HK-2 (cell line): ENCODE measurements at regions not wholly inside any gene's neighbourhood (a gene's known extent, or its start where the extent isn't known, plus 50 kb on each side); places are given as distances from the start of the nearest gene placed in this dataset.

Experiments
- DNase-seq: peaks from one replicate; pipeline ENCODE4 v3.0.0-alpha.2; 2018; ENCODE audit not compliant: unreplicated experiment

DNA sequence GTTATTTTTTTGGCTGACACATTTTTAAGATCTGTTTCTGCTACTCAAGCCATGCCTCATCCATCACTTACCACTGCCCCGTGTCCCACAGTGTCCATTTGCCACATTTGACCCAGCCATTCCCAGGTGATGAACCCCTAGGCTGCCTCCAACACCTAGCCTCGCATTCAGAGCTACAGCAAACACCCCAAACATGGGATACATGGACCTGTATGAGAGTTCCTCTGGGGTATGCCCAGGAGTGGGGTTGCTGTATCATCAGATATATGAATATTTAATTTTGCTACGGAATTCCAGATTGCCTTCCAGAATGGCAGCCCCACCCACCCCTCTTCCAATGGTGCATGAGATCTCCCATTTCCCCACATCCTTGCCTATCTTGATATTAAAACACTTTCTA, 190.1 kb upstream of the RNF32 start:
- no peak for DNase-seq

DNA sequence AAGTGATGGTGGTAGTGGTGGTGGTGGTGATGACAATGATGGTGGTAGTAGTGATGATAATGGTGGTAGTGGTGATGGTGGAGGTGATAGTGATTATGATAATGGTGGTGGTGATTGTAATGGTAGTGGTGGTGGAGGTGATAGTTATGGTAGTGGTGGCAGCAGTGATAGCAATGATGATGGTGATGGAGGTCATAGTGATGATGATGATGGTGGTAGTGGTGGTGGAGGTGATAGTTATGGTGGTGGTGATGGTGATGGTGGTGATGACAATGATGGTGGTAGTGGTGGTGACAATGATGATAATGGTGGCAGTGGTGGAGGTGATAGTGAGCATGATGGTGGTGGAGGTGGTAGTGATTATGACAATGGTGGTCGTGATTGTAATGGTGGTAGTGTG, 191.7 kb upstream of the RNF32 start:
- no peak for DNase-seq

DNA sequence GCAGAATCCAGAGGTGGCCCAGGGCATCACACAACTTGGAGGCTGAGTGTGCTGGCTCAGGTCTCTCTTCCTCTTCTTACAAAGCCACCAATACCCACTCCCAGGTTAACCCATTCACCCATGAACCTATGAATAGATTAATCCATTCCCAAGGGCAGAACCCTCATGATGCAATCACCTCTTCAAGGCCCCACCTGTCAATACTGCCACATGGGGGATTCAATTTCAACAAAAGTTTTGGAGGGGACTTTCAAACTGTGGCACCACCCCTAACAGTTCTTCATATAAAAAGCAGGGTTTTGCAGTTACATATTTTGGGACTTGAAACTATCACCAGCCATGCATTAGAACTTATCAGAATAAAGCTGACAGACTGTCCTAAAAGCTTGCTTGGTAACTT, 193.6 kb upstream of the RNF32 start:
- no peak for DNase-seq

DNA sequence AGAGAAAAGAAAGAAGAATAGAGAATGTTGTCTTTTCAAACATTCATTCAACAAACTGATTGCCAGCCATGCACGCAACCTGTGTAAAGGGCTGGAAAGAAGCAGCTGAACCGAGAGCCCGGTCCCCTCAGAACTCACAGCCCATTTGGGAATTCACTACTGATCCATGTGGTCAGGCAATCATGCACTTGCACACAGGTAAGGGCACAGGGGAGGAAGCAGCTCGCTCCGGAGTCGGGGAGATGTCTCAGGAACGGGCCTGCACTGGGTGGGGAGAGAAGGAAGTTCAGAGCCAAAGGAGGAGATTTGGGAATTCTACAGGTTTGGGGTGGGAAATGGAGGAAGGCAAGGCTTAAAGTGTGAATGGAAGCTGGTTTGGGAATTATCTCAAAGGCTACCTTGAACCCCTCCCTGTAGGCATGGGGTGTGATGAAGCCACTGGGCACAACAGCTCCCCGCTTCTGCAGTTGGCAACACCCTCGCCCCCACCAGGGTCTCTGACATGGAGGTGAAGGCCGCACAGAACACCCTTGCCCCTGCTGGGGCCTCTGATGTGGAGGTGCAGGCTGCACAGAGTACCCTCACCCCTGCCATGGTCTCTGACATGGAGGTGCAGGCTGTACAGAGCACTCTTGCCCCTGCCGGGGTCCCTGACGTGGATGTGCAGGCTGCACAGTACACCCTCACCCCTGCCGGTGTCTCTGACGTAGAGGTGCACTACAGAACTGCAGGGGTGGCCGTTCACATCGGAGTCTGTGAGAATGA, 194.4 kb upstream of the RNF32 start:
- DNase-seq: no peak

DNA sequence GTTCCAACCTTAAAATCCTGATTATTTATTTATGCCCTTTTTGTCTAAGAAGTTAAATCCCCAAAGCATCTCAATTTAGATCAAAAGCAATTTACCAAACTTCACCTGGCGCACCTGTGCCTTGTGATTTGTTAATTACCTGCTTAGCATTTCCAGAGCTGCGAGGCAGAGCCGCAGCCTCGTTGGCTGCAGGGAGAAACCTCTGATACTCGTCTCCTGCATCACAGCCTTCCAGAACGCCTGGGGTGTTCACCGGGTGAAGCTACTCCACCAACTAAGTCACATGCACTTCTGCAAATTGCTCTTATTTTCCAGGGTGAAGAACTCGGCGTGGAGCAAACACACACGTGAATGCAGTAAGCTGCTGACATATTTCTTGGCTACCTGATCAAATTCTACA, 198.1 kb upstream of the RNF32 start:
- no peak for DNase-seq

DNA sequence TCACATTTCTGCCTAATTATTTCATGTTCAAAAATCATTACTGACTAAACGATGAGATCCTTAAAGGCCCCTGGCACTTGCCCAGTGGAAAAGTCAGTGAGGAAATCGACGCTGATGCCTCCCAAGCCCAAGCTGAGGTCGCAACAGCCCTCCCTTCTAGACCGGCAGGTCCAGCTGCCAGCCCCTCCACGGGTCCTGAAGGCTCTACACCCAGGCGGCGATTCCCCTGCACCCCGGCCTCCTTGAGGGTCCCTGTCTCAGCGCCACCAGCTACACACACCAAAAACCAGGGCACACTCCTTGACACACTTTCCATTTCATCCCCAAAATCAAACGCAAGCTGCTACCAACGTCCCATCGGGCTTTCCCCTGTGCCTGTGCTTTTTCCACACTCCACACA, 200.1 kb upstream of the RNF32 start:
- no peak for DNase-seq

DNA sequence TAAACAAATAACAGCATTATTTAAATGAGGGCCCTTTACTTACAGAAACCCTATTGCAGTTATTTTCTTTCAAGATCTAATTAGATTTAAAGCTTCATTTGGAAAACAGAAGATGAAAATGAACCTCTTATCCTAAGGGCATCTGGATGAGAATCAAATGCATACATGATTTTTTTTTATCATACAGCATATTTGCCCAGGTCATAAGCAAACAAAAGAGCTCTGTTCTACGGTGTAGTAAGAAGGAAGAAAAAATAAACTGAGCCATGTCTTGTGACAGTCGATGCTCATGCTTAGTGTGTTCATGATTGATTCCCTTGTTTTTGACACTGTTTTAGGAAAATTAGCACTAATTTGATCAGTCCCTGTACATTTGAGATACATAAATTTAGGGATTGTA, 202.6 kb upstream of the RNF32 start:
- DNase-seq: no peak

DNA sequence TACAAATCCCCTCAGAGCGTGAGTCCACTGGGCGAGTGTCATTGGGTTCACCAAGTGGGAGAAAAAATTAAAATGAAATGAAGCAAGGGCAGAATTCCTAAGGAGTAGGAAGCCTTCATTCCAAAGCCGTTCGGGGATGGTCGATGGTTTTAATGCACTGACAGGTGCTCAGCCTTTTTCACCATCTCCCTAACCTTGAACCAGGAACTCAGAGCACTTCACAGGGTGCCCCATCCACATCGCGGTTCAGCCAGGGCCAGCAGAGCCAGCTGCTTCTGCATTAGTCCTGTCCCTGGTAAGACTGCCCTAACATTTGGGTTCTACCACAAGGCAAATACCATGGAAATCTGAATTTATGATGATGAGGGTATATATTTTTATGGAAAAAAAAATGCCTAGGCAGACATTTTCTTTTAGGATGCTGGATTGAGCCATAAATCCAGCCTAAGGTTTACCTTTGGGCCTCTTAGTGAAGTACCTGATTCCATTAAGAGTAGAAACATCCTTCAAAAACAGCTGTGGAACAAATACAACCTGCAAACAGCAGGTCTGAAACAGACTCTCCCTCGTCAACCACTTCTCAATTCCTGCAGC, 203.5 kb upstream of the RNF32 start:
- no peak for DNase-seq

DNA sequence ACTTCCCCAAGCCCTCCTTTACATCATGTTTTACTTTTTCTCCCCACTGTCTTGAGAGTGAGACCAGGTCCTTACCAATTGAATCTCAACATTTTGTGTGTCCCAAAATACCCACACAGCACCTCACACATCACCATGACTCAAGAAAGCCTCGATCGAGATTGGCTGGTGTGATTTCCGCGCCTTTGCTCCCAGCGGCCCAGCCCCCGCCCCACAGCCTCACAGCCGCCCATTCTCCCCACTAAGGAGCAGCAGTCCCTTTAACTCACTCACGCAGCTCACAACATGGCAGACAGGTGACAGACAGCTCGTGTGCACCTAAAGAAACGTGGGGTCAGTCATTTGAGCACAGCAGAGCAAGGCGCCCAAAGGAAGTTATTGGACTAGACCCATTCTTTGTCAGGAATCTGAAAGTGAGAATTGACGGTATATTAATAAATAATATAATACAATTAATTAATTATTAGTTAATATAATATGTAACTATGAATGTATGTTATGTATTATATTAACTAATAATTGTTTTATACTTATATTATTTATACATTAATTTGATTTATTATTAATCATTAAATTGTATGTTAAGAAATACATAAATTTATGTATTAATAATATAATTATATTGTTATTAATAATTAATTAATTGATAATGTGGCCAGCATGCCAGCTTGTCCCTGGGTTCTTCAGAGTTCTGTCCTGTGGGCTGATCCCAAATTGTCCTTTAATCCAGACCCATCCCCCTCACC, 204.9 kb upstream of the RNF32 start:
- DNase-seq: no peak

DNA sequence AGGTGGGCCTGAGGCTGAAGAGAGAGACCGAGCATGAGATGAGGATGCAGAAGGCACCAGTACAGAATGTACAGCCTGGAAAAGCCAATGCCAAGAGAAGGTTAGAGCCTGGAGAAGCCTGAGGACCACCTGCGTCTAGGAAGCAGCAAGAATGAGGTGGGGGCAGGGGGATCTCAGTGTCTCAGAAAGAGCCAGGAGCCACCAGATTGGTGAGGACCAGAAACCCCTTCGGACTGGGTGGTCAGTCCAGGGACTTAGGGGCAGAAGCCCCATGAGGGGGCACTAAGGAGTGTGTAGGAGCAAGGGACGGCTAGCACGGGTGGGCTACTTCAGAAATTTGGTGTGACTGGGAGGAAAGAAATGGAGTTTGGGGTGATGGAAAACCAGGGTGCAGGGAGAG, 205.9 kb upstream of the RNF32 start:
- no peak for DNase-seq

DNA sequence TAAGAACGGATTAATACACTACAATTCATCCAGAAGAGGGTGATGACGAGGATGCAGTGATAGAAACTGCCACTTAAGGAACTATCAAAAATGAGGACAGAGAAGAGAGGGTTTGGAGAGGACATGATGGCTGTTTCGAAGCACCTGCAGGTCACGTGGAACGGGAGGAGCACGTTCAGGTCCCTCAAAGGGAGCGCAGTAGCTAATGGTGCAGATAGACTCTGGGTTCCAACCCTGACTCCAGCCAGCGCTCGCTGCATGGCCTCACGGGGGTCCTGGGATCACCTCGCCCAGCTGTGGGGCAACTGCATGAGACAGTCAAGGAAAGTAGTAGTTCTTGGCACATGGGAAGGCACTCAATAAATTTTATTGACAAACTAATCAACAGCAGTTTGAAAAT, 208.6 kb upstream of the RNF32 start:
- DNase-seq: no peak

DNA sequence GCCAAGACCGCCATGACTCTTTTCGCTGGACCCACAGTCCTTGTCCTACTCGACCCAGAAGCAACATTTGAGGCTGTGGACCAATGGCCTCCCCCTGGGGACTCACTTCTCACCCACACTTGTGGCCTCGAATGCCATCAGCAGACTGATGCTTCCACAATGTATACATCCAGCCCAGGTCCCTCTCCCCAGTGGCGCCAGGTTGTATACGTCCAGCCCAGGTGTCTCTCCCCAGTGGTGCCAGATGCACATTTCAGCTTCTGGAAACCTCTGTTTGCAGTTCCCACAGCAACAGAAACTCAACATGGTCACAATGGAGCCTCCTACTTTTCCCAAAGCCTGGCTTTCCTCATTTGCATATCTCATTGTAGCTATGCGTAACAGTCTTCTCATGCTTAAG, 210.5 kb upstream of the RNF32 start:
- DNase-seq: no peak

DNA sequence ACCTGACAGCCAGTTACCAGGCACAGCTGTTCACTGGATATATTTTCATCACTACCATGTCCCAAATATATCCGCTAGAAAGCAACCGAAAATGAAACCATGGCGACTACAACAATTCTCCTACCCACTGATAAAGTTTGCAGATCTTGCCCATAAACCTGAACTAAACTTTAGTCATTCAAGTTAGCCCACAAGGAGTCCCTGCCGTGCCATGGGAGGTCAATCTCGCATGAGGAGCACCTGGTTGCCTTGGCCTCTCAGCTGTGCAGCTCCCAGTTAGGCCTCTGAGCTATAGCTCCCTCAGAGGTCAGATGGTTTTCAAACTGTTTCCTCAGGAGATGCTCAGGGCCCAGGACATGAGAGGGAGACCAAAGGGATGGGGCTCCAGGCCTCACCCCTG, 211.1 kb upstream of the RNF32 start:
- DNase-seq: no peak

DNA sequence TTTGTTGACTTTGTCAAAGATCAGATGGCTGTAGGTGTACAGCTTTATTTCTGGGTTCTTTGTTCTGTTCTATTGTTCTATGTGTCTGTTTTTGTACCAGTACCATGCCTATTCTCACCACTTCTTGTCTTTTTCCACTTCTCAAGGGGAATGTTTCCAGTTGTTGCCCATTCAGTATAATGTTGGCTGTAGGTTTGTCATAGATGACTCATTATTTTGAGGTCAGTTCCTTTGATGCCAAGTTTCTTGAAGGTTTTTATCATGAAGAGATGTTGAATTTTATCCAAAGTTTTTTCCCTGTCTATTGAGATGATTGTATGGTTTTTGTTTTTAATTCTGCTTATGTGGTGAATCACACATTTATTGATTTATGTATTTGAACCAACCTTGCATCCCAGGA, 216.7 kb upstream of the RNF32 start:
- no peak for DNase-seq

DNA sequence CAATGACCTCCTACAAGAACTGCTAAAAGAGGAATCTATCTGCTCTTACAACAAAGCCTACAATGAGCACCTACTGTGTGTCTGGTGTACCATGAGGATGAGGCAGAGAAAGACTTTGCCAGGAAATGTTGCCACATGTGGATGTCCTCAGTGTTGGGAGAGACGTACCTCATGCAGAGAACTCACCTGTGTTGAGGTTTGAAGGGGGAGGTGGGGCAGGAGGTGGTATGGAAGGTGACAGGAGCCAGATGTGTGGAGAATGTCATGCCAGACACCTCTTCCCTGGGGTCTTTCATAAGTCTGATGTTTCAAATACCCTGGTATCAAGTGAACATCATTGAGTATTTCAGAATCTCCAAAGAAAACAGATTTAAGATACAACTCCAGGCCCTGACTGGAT, 220.1 kb upstream of the RNF32 start:
- no peak for DNase-seq

DNA sequence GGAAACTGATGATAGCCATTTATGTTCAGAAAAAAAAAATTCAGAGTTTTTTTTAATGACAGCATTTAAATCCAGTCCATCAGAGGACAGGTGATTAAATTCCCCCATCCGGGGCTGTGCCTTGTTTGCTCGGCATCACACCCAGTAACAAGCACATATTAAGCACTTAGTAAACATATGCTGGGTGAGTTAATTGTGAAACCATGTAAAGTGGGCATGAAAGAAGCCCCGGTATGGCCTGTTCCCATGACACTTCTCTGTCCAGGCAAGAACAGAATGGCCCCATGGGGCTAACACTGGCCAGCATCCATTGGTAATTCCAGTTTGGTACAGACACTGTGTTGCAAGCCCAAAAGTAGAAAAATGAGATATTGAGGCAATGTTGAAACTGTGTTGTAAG, 220.8 kb upstream of the RNF32 start:
- no peak for DNase-seq

DNA sequence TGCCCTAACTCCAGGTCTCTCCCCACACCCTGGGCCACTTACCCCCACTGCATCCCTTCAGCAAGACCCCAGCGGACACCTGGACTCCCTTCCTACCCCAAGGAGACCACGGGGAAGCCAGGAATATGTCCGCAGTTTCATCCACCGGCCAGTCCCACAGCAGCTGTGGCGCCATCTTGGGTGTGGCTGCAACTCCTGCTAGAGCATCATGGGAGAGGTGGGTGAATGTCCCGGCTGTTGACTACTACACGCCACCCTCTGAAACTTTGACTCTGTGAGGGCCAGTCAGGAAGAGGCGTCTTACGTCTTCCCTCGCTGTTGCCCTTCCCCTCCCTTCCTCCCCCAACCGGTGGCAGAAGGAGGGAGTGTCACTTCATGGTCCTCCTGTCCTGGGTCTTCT, 238.3 kb upstream of the RNF32 start:
- no peak for DNase-seq

DNA sequence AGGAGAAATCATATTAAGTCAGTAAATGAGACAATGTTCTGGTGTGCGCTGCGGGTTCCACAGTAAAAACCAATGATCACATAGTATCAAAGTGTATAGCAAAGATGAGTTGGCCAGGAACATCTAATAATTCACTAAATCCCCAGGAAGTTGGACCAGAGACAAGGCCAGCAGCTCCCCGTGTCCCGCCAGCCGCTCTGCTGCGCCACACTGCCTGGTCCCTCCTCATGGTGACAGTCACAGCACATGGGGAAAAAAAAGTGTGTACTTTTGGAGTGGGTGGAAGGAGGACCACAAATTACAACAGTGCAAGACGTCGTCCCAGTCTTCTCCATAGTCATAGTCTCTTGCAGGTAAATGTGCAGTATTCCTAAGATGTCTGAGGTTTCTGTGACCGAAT, 239.0 kb upstream of the RNF32 start:
- DNase-seq: no peak

DNA sequence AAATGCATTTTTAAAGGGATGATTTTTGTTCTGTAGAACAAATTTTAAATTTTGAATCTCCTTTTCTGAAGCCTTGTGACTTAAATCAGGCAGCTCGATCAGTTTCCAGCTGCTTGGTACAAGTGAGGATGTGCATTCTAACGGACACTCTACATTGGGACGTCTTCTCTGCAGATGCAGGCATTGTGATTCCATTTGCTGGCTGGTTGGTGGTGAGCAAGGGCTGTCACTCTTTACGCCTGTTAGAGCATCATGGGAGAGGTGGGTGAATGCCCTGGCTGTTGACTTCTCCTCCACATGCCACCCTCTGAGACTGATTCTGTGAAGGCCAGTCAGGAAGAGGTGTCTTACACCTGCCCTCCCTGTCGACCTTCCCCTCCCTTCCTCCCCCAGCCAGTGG, 240.5 kb upstream of the RNF32 start:
- no peak for DNase-seq

DNA sequence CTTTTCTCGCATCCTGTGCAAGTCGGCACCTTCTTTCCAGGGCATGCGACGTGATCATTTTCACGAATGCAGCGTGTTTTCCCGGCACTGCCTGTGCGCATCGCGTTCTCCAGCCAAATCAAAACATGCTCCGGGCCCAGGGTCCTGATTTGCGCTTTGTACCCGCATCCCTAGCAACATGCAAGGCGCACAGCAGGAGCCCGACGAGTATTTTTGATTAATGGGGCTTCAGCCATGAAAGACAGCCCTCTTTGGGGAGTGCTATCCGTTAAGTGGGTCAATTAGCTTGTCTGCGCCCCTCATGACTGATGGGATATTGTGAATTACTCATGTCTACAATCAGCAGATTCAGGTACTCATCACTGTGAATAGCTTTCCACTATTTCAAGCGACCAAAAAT, 243.3 kb upstream of the RNF32 start:
- DNase-seq: no peak

DNA sequence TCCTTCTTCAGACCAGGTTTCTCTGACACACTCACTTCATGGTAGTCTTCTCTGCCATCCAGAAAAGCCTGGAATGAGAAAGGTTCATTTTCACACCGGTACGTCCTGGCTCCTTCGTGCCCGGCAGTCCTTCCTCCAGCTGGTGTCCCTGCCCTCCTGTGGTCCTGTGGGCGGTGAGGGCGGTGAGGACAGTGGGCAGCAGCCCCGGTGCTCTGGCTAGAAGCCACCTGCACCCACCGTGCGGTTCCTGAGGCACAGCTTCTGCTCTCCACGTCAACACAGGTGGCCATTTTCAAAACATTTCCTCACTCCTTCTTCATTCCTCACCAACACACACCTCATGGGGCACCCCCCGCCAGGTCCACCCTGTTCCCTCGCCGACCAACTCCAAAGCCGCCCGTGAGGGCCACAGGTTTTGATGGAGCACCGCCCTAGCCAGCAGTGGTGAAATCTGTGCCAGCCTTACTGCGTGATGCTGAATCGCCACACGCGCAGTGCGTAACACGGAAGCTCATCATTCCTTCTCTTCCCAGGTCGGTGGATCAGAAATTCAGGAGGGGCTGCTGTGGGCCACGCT, 251.4 kb upstream of the RNF32 start:
- no peak for DNase-seq

DNA sequence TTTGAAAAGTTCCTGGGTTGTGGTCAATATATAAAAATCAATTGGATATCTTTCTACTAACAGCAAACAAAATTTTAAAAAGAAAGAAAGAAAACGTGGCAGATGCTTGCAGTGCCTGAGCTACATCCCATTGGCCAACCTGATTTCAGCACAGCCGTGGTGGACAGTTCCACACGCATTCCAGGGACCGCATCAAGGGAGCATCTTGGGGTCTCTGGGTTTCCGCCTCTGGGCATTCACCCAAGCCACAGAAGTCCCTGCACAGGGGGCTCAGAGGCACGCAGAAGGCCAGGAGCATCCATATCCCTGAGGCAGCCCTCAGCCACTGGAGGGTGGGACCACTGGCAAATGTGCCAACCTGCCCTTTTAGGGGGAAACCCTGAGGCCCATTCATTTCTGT, 254.5 kb upstream of the RNF32 start:
- DNase-seq: no peak

DNA sequence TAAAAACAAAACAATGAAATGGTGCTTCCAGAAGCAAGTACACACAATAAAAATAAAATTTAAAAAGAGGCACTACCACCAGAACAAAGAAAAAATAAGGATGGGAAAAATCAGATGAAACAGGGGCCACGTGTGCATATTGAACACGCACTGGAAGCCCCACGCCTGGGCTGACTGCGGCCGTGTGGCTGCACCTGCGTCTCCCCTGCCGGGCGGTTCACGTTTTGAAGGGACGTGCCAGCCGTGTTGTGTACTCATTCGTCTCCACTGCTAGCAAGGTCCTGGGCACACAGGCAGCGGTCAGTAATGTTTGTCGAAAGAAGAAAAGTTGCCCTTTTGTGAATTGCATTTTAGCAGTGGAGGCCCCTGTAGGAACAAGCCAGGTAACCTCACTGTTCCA, 255.9 kb upstream of the RNF32 start:
- DNase-seq: no peak
